Thymus (tissue), 11 donors: ENCODE measurements at regions not wholly inside any gene's neighbourhood (a gene's known extent, or its start where the extent isn't known, plus 50 kb on each side); places are given as distances from the start of the nearest gene placed in this dataset.

Experiments used
- DNase-seq, 9 donors: peaks; one replicate each; pipeline ENCODE4 v3.0.0-alpha.2; 2013; ENCODE audit warnings: low spot score in 9 of 9, low read depth in 6 of 9, missing footprints in 1 of 9
- H3K27ac ChIP-seq, 2 donors: one replicate each; pipeline ENCODE4 v1.5.1; 2013; ENCODE audit warnings: control low read depth in 1 of 2, low read depth in 1 of 2, low read length in 1 of 2, mild to moderate bottlenecking in 1 of 2, moderate library complexity in 1 of 2
- H3K27me3 ChIP-seq, 2 donors: one replicate each; pipeline ENCODE4 v1.5.1; 2013; ENCODE audit warnings: low read length in 1 of 2; ENCODE audit not compliant: control insufficient read depth in 2 of 2, insufficient read depth in 1 of 2
- H3K36me3 ChIP-seq, 2 donors: one replicate each; pipeline ENCODE4 v1.5.1; 2013; ENCODE audit warnings: low read length in 1 of 2, mild to moderate bottlenecking in 1 of 2, moderate library complexity in 1 of 2; ENCODE audit not compliant: control insufficient read depth in 2 of 2, insufficient read depth in 2 of 2
- H3K4me1 ChIP-seq, 2 donors: one replicate each; pipeline ENCODE4 v1.5.1; 2013; ENCODE audit warnings: low read length in 2 of 2; ENCODE audit not compliant: control insufficient read depth in 2 of 2, insufficient read depth in 2 of 2
- H3K4me3 ChIP-seq, 2 donors: one replicate each; pipeline ENCODE4 v1.5.1; 2013; ENCODE audit warnings: low read length in 2 of 2, control low read depth in 1 of 2, mild to moderate bottlenecking in 1 of 2
- H3K9me3 ChIP-seq, 2 donors: one replicate each; pipeline ENCODE4 v1.5.1; 2013; ENCODE audit warnings: low read length in 1 of 2, mild to moderate bottlenecking in 1 of 2; ENCODE audit not compliant: control insufficient read depth in 2 of 2, insufficient read depth in 1 of 2
- WGBS: extraction: QIAGEN DNeasy Blood & Tissue Kit; methylation state at CpG from one replicate; pipeline ENCODE4 v1.1.7; 2013; 5-methylcytosine and 5-hydroxymethylcytosine counted together
- donor health status: healthy.

GRCh38 chr15:96219681-96220080 lies 110.8 kb upstream of the NR2F2 start:
- Histone ChIP-seq H3K27ac (no peak overlapping the region), H3K36me3 (no peaks in the 10 kb centered on the region), H3K4me3 (no peak overlapping the region), H3K4me1 (no peaks in the 10 kb centered on the region), H3K27me3 (no peaks in the 10 kb centered on the region), H3K9me3 (no peaks in the 10 kb centered on the region)
- DNase-seq: no peak
- 71% methylated on average over 3 of the region's 3 CpGs for whole genome bisulfite sequencing

- DNase-seq: no peak
- 95% methylated on average over 3 of the region's 3 CpGs for WGBS
- no peaks in the 10 kb centered on the region for H3K9me3 ChIP-seq
- H3K36me3 ChIP-seq: no peaks in the 10 kb centered on the region
- H3K4me1 ChIP-seq: no peaks in the 10 kb centered on the region
- H3K4me3 ChIP-seq: no peak overlapping the region
- H3K27ac ChIP-seq: no peak overlapping the region
- H3K27me3 ChIP-seq: no peaks in the 10 kb centered on the region
Observed at GRCh38 chr15:96220657-96221056, 109.8 kb upstream of the NR2F2 start.

DNA sequence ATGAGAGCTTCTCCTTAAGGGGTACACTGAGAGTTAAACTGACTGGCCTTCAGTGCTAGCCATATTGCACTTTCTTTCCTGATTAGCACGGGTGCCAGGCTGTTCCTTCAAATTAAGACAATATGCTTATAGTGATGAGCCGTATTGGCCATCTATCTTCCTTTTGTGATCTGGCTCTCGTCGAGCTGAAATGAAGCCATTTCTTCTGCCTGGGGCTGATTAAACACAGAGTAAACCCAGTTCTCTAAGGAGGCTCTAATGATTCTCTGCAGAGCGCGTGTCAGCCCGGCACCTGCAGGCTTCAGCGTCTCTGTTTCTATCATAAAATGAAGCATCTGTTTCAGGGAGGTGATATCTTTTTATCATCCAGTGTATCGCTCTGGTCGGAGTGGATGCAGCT lies 107.5 kb upstream of the NR2F2 start:
- 68% methylated on average over 10 of the region's 10 CpGs for WGBS
- Histone ChIP-seq H3K27me3 (no peaks in the 10 kb centered on the region), H3K4me3 (no peak overlapping the region), H3K4me1 (no peaks in the 10 kb centered on the region), H3K27ac (no peak overlapping the region), H3K36me3 (no peaks in the 10 kb centered on the region), H3K9me3 (no peaks in the 10 kb centered on the region)
- DNase-seq: no peak

DNA sequence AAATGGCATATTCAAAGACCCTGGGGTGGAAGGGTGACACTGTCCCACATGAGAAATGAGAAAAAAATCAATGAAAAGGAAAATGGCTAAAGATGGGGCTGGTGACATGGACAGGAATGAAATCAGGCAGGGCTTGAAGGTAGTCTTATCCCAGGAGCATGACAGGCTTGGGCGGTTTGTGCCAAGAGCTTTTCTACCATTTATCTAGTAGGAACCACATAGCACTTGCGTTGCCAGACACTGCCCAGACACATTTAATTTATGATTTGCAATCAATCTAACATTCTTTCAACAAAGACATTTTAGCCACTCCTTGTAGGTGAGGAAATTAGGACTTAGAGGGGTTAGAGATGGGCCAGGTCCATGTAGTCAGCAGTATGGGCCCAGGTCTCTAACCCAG lies 106.6 kb upstream of the NR2F2 start:
- DNase-seq: no peak
- no peaks in the 10 kb centered on the region for H3K27me3 ChIP-seq

DNA sequence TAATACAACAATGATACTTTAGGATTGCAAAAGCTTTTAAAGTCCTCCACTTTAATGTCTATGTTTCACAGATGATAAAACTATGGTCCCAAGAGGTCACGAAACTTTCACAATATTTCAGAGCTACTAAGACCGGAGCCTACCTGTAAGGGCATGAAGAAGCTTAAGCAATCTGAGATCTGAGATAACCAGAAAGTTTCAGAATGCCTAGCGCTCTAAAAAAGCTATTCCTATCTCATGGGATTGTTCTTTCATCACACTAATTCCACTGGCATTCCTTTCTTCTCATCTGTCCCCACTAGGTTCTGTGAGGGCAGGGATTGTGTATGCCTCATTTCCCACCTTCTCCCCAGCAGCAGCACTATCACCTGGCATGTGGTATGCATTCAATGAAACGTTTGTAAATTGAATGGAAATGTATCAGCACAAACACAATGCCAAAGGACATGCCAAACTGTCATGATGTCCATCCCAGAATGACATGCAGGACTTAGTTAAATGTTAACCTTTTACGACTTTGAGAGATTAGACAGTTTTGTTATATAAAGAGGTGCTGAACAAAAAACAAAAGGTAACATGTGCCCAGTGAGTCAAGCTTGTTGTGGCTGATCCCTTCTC lies 104.7 kb upstream of the NR2F2 start:
- 61% methylated on average over 5 of the region's 5 CpGs for WGBS
- no peaks in the 10 kb centered on the region for H3K36me3 ChIP-seq
- no peak for DNase-seq
- H3K4me3 ChIP-seq: no peak overlapping the region
- no peaks in the 10 kb centered on the region for H3K27me3 ChIP-seq
- H3K27ac ChIP-seq: no peak overlapping the region
- H3K9me3 ChIP-seq: no peaks in the 10 kb centered on the region
- no peaks in the 10 kb centered on the region for H3K4me1 ChIP-seq

More for the DNA sequence above, 106.6 kb upstream of the NR2F2 start:
- Histone ChIP-seq H3K9me3 (no peaks in the 10 kb centered on the region), H3K27ac (no peak overlapping the region), H3K4me3 (no peak overlapping the region), H3K36me3 (no peaks in the 10 kb centered on the region), H3K4me1 (no peaks in the 10 kb centered on the region)
- 88% methylated on average over 2 of the region's 2 CpGs for WGBS

DNA sequence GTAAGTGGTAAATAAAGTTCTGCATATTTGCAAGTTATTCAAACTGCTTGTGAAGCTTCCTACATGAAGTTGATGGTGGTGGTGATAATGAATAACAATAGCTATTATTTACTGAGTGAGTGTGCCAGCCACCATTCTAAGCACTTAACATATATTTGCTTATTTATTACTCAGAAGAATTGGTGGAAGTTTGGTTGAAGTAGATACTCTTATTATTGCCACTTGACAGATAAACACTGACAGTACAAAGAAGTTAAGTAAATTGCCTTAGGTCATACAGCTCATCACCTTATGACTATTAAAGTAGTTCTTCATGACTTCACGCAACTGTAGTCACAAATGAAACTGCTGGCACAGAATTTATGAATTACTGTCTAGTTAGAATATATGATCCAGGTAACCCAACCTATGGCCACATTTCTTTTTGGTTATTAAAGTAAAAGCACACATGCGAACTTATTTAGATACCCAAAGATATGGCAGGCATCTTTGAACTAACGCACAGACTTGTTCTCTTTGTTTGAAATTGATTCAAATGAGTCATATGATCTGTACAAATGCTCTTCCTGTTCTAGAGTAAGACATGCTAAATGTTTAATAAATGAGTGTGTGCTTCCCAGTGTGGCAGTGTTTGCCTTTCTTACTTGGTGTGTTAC lies 99.8 kb upstream of the NR2F2 start:
- DNase-seq: no peak
- WGBS: 83% methylated on average over 3 of the region's 3 CpGs
- H3K27me3 ChIP-seq: no peaks in the 10 kb centered on the region
- no peak overlapping the region for H3K27ac ChIP-seq
- no peaks in the 10 kb centered on the region for H3K36me3 ChIP-seq
- H3K4me3 ChIP-seq: no peak overlapping the region
- no peaks in the 10 kb centered on the region for H3K9me3 ChIP-seq
- no peaks in the 10 kb centered on the region for H3K4me1 ChIP-seq

DNA sequence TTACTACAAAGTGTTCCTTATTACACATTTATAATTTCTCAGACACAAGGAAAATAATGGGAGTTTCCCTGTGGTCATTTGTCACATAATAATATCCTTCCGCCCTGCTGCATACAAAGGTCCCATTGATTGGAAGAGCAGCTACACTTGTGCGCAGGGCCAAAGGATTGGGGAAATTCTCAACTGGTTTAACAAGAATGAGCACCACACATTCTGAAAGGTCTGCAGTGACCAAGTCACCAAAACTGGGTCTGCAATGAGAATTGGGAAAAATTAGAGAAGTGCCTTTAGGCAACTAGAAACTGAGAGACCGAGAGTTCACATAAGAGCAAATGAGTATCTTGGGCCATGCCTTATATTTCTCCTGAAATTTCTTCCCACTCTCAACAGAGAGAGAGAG lies 98.2 kb upstream of the NR2F2 start:
- H3K27me3 ChIP-seq: no peaks in the 10 kb centered on the region
- no peak overlapping the region for H3K4me3 ChIP-seq
- H3K9me3 ChIP-seq: no peaks in the 10 kb centered on the region
- no peaks in the 10 kb centered on the region for H3K4me1 ChIP-seq
- no peaks in the 10 kb centered on the region for H3K36me3 ChIP-seq
- WGBS: 94% methylated on average over 3 of the region's 3 CpGs
- no peak overlapping the region for H3K27ac ChIP-seq
- no peak for DNase-seq

DNA sequence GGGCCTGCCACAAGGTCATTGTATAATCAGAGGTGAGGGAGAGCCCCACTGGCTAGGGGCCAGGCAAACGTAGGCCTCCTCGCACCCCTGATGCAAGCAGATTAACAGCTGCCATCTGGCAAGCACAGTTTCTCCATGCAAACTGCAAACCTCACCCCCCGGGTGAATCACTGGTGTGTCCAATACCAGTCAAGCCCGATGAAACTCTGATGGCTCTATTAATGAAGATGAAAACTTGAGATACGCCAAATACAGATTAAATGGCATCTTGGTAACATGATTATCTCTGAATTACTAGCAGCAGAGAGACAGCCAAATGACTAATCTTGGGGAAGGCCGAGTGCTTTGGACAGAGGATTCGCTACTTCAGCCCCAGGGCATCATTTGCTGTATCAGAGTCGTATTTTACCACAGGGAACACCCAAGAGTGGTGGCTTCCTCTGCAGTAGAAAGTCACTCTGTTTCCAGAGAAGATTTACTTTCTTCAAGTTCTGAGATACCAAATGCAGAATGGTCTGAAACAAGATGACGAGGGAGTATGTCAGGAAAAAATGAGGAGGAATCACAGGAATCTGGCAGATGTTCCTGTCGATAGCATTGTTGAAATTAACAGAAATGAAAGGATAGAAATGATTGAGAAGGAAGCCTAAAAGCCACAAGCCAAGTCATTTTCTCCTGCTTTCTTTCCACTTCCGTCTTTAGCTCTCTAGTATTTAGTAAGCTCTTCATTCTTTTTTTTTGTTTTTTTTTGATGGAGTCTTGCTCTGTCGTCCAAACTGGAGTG lies 96.2 kb upstream of the NR2F2 start:
- Histone ChIP-seq H3K4me1 (no peaks in the 10 kb centered on the region), H3K4me3 (no peak overlapping the region), H3K27ac (no peak overlapping the region), H3K36me3 (no peaks in the 10 kb centered on the region), H3K9me3 (no peaks in the 10 kb centered on the region), H3K27me3 (no peaks in the 10 kb centered on the region)
- 84% methylated on average over 12 of the region's 12 CpGs for WGBS
- no peak for DNase-seq

- Histone ChIP-seq H3K9me3 (no peaks in the 10 kb centered on the region), H3K27ac (no peak overlapping the region), H3K4me1 (no peaks in the 10 kb centered on the region), H3K4me3 (no peak overlapping the region), H3K27me3 (no peaks in the 10 kb centered on the region), H3K36me3 (no peaks in the 10 kb centered on the region)
- DNase-seq: no peak
- WGBS: 91% methylated on average over 1 of the region's 1 CpG
Observed at GRCh38 chr15:96237002-96237401, 93.5 kb upstream of the NR2F2 start.
